ENCODE measurements at regions not wholly inside any gene's neighbourhood (a gene's known extent, or its start where the extent isn't known, plus 50 kb on each side); places are given as distances from the start of the nearest gene placed in this dataset.

GRCh38 chr14:41187868-41188267 is 418.8 kb upstream of the LRFN5 start:
- H2AFZ ChIP-seq (ENCODE audit: low read depth, low read length), result no peak overlapping the region
- no peaks in the 10 kb centered on the region for H3K79me2 ChIP-seq (replicated peaks; ENCODE audit: insufficient read depth, low read length)
- no peak overlapping the region for H3K4me2 ChIP-seq (ENCODE audit: low read length)
- no peak overlapping the region for H3K4me3 ChIP-seq (ENCODE audit: low read length)
- H3K9ac ChIP-seq (ENCODE audit: low read length), result no peak overlapping the region
- no peaks in the 10 kb centered on the region for H3F3A ChIP-seq (ENCODE audit: insufficient read depth, low read length, poor library complexity, severe bottlenecking)
- no peaks in the 10 kb centered on the region for H3K9me2 ChIP-seq (ENCODE audit: insufficient read depth, low read length)
- no peak overlapping the region for H3K27ac ChIP-seq (ENCODE audit: low read length)
- H4K20me1 ChIP-seq (ENCODE audit: insufficient read depth), result no peaks in the 10 kb centered on the region
- H3K36me3 ChIP-seq (ENCODE audit: insufficient read depth, low read length), result no peaks in the 10 kb centered on the region
- no peaks in the 10 kb centered on the region for H3K9me3 ChIP-seq (ENCODE audit: low read length)
- TF ChIP-seq MXI1 (conservative IDR thresholded peaks at IDR 0.05; ENCODE audit: poor library complexity, severe bottlenecking) (no peak), POLR2AphosphoS5 (IDR thresholded peaks at IDR 0.05) (no peak), RAD21 (conservative IDR thresholded peaks at IDR 0.05) (no peak), EZH2 (IDR thresholded peaks at IDR 0.05; ENCODE audit: borderline replicate concordance, insufficient read depth, low read length, poor library complexity, severe bottlenecking) (no peak)
- H3K27me3 ChIP-seq (ENCODE audit: insufficient read depth, low read depth, low read length), result no peaks in the 10 kb centered on the region

- Histone ChIP-seq H3K27me3 (ENCODE audit: insufficient read depth, low read depth, low read length) (no peaks in the 10 kb centered on the region), H3K27ac (ENCODE audit: low read length) (peak overlapping the region; percentile 17), H3F3A (ENCODE audit: insufficient read depth, low read length, poor library complexity, severe bottlenecking) (no peaks in the 10 kb centered on the region), H3K4me2 (ENCODE audit: low read length) (no peak overlapping the region), H3K4me3 (ENCODE audit: low read length) (no peak overlapping the region), H3K9me2 (ENCODE audit: insufficient read depth, low read length) (no peaks in the 10 kb centered on the region), H3K9ac (ENCODE audit: low read length) (no peak overlapping the region), H2AFZ (ENCODE audit: low read depth, low read length) (no peak overlapping the region), H4K20me1 (ENCODE audit: insufficient read depth) (no peaks in the 10 kb centered on the region), H3K9me3 (ENCODE audit: low read length) (no peaks in the 10 kb centered on the region), H3K79me2 (replicated peaks; ENCODE audit: insufficient read depth, low read length) (no peaks in the 10 kb centered on the region), H3K36me3 (ENCODE audit: insufficient read depth, low read length) (no peaks in the 10 kb centered on the region)
- TF ChIP-seq EZH2 (IDR thresholded peaks at IDR 0.05; ENCODE audit: borderline replicate concordance, insufficient read depth, low read length, poor library complexity, severe bottlenecking), result no peak
- TF ChIP-seq REST (IDR thresholded peaks at IDR 0.05; ENCODE audit: borderline replicate concordance), result no peak
- no peak for TF ChIP-seq EP300 (conservative IDR thresholded peaks at IDR 0.05; ENCODE audit: poor library complexity, severe bottlenecking)
- no peak for TF ChIP-seq POLR2AphosphoS5 (IDR thresholded peaks at IDR 0.05)
- TF ChIP-seq SMC3 (conservative IDR thresholded peaks at IDR 0.05; ENCODE audit: poor library complexity), result no peak
- TF ChIP-seq MXI1 (conservative IDR thresholded peaks at IDR 0.05; ENCODE audit: poor library complexity, severe bottlenecking), result no peak
- no peak for TF ChIP-seq CTCF (IDR thresholded peaks at IDR 0.05; ENCODE audit: poor library complexity, severe bottlenecking)
Observed at GRCh38 chr14:41171045-41171444, 435.6 kb upstream of the LRFN5 start.

- H3K27ac ChIP-seq (ENCODE audit: low read length), result no peak overlapping the region
- no peaks in the 10 kb centered on the region for H3K79me2 ChIP-seq (replicated peaks; ENCODE audit: insufficient read depth, low read length)
- H3K4me3 ChIP-seq (ENCODE audit: low read length), result no peak overlapping the region
- H3K27me3 ChIP-seq (ENCODE audit: insufficient read depth, low read depth, low read length), result no peaks in the 10 kb centered on the region
- no peak overlapping the region for H3K4me2 ChIP-seq (ENCODE audit: low read length)
- H3K9me2 ChIP-seq (ENCODE audit: insufficient read depth, low read length), result no peaks in the 10 kb centered on the region
- H4K20me1 ChIP-seq (ENCODE audit: insufficient read depth), result no peaks in the 10 kb centered on the region
- no peaks in the 10 kb centered on the region for H3F3A ChIP-seq (ENCODE audit: insufficient read depth, low read length, poor library complexity, severe bottlenecking)
- TF ChIP-seq TAF1 (IDR thresholded peaks at IDR 0.05; ENCODE audit: low read depth), result no peak
- no peak for TF ChIP-seq POLR2AphosphoS5 (IDR thresholded peaks at IDR 0.05)
- TF ChIP-seq REST (IDR thresholded peaks at IDR 0.05; ENCODE audit: borderline replicate concordance), result no peak
- no peak for TF ChIP-seq RAD21 (conservative IDR thresholded peaks at IDR 0.05)
- no peak for TF ChIP-seq MXI1 (conservative IDR thresholded peaks at IDR 0.05; ENCODE audit: poor library complexity, severe bottlenecking)
- TF ChIP-seq EZH2 (IDR thresholded peaks at IDR 0.05; ENCODE audit: borderline replicate concordance, insufficient read depth, low read length, poor library complexity, severe bottlenecking), result no peak
- no peak for TF ChIP-seq CTCF (IDR thresholded peaks at IDR 0.05; ENCODE audit: poor library complexity, severe bottlenecking)
- no peaks in the 10 kb centered on the region for H3K36me3 ChIP-seq (ENCODE audit: insufficient read depth, low read length)
- H3K9ac ChIP-seq (ENCODE audit: low read length), result no peak overlapping the region
- H2AFZ ChIP-seq (ENCODE audit: low read depth, low read length), result no peak overlapping the region
- H3K9me3 ChIP-seq (ENCODE audit: low read length), result no peaks in the 10 kb centered on the region
Observed at GRCh38 chr14:41167040-41167439, 439.6 kb upstream of the LRFN5 start.

Measured in neural cell (in vitro differentiated cells).